ENCODE measurements at regions not wholly inside any gene's neighbourhood (a gene's known extent, or its start where the extent isn't known, plus 50 kb on each side); places are given as distances from the start of the nearest gene placed in this dataset.

GRCh38 chr4:124514588-124514987 lies 197.9 kb downstream of the ANKRD50 start:
- TF ChIP-seq EZH2 (IDR thresholded peaks at IDR 0.05; ENCODE audit: insufficient read depth, poor library complexity, severe bottlenecking) (no peak), EZH2phosphoT487 (IDR thresholded peaks at IDR 0.05; ENCODE audit: insufficient read depth, low read depth) (no peak)
